ENCODE measurements at regions not wholly inside any gene's neighbourhood (a gene's known extent, or its start where the extent isn't known, plus 50 kb on each side); places are given as distances from the start of the nearest gene placed in this dataset.

- H3K4me2 ChIP-seq: no peak overlapping the region
- no peak for TF ChIP-seq EZH2phosphoT487 (IDR thresholded peaks at IDR 0.05; ENCODE audit: low read depth, severe bottlenecking, unreplicated experiment)
- TF ChIP-seq, protein P1, sequence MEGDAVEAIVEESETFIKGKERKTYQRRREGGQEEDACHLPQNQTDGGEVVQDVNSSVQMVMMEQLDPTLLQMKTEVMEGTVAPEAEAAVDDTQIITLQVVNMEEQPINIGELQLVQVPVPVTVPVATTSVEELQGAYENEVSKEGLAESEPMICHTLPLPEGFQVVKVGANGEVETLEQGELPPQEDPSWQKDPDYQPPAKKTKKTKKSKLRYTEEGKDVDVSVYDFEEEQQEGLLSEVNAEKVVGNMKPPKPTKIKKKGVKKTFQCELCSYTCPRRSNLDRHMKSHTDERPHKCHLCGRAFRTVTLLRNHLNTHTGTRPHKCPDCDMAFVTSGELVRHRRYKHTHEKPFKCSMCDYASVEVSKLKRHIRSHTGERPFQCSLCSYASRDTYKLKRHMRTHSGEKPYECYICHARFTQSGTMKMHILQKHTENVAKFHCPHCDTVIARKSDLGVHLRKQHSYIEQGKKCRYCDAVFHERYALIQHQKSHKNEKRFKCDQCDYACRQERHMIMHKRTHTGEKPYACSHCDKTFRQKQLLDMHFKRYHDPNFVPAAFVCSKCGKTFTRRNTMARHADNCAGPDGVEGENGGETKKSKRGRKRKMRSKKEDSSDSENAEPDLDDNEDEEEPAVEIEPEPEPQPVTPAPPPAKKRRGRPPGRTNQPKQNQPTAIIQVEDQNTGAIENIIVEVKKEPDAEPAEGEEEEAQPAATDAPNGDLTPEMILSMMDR (IDR thresholded peaks at IDR 0.05; ENCODE audit: poor library complexity): no peak
- TF ChIP-seq EZH2 (IDR thresholded peaks at IDR 0.05; ENCODE audit: borderline replicate concordance): no peak
- no peak overlapping the region for H2AFZ ChIP-seq
Observed at GRCh38 chr7:17493446-17493845, 195.0 kb downstream of the AHR start.

GRCh38 chr7:17495655-17496394 is 197.4 kb downstream of the AHR start:
- no peak overlapping the region for H3K4me3 ChIP-seq
- no peak for DNase-seq (ENCODE audit: low spot score)
- H3K9me3 ChIP-seq (ENCODE audit: low read depth): no peaks in the 10 kb centered on the region
- H3K4me2 ChIP-seq: no peak overlapping the region
- H3K4me1 ChIP-seq (ENCODE audit: insufficient read depth): peaks cover 5% of the 10 kb centered on the region
- H3K27me3 ChIP-seq: no peaks in the 10 kb centered on the region
- 56% methylated on average over 2 of the region's 2 CpGs for WGBS (ENCODE audit: low lambda C conversion rate, missing lambda C conversion rate)
- peak overlapping the region; percentile 26 for H3K27ac ChIP-seq
- H4K20me1 ChIP-seq (ENCODE audit: insufficient read depth, poor library complexity, severe bottlenecking): no peaks in the 10 kb centered on the region
- TF ChIP-seq, protein P1 (IDR thresholded peaks at IDR 0.05; ENCODE audit: poor library complexity): no peak
- TF ChIP-seq EZH2 (IDR thresholded peaks at IDR 0.05; ENCODE audit: borderline replicate concordance): no peak
- no peak for TF ChIP-seq EZH2phosphoT487 (IDR thresholded peaks at IDR 0.05; ENCODE audit: low read depth, severe bottlenecking, unreplicated experiment)
- no peaks in the 10 kb centered on the region for H3K36me3 ChIP-seq (replicated peaks; ENCODE audit: insufficient read depth, low read depth)
- H3K9me2 ChIP-seq (replicated peaks; ENCODE audit: insufficient read depth): no peaks in the 10 kb centered on the region
- peaks cover 33% of the 10 kb centered on the region for H3K79me2 ChIP-seq
- H2AFZ ChIP-seq: no peak overlapping the region

More at GRCh38 chr7:17493446-17493845, 195.0 kb downstream of the AHR start:
- Histone ChIP-seq H3K27ac (no peak overlapping the region), H4K20me1 (ENCODE audit: insufficient read depth, poor library complexity, severe bottlenecking) (no peaks in the 10 kb centered on the region), H3K9me2 (replicated peaks; ENCODE audit: insufficient read depth) (no peaks in the 10 kb centered on the region), H3K27me3 (no peaks in the 10 kb centered on the region), H3K79me2 (peaks cover 33% of the 10 kb centered on the region), H3K4me3 (no peak overlapping the region), H3K9me3 (ENCODE audit: low read depth) (no peaks in the 10 kb centered on the region), H3K4me1 (ENCODE audit: insufficient read depth) (peaks cover 9% of the 10 kb centered on the region), H3K36me3 (replicated peaks; ENCODE audit: insufficient read depth, low read depth) (no peaks in the 10 kb centered on the region)
- WGBS (ENCODE audit: low lambda C conversion rate, missing lambda C conversion rate): 88% methylated on average over 2 of the region's 2 CpGs
- DNase-seq (ENCODE audit: low spot score): no peak

GRCh38 chr7:17497136-17497535 is 198.7 kb downstream of the AHR start:
- TF ChIP-seq, protein P1 (IDR thresholded peaks at IDR 0.05; ENCODE audit: poor library complexity): no peak
- no peak for TF ChIP-seq EZH2 (IDR thresholded peaks at IDR 0.05; ENCODE audit: borderline replicate concordance)
- no peak for TF ChIP-seq EZH2phosphoT487 (IDR thresholded peaks at IDR 0.05; ENCODE audit: low read depth, severe bottlenecking, unreplicated experiment)
- no peaks in the 10 kb centered on the region for H3K9me2 ChIP-seq (replicated peaks; ENCODE audit: insufficient read depth)
- 90% methylated on average over 1 of the region's 1 CpG for WGBS (ENCODE audit: low lambda C conversion rate, missing lambda C conversion rate)
- no peaks in the 10 kb centered on the region for H4K20me1 ChIP-seq (ENCODE audit: insufficient read depth, poor library complexity, severe bottlenecking)
- no peak for DNase-seq (ENCODE audit: low spot score)
- peaks cover 39% of the 10 kb centered on the region for H3K79me2 ChIP-seq
- H3K36me3 ChIP-seq (replicated peaks; ENCODE audit: insufficient read depth, low read depth): no peaks in the 10 kb centered on the region
- no peak overlapping the region for H3K4me2 ChIP-seq
- no peaks in the 10 kb centered on the region for H3K27me3 ChIP-seq
- no peaks in the 10 kb centered on the region for H3K9me3 ChIP-seq (ENCODE audit: low read depth)
- H3K4me3 ChIP-seq: no peak overlapping the region
- H2AFZ ChIP-seq: no peak overlapping the region
- no peak overlapping the region for H3K27ac ChIP-seq
- peaks cover 13% of the 10 kb centered on the region for H3K4me1 ChIP-seq (ENCODE audit: insufficient read depth)
